GM12865 (cell line): ENCODE measurements at regions not wholly inside any gene's neighbourhood (a gene's known extent, or its start where the extent isn't known, plus 50 kb on each side); places are given as distances from the start of the nearest gene placed in this dataset.

ENCODE experiments used
- DNase-seq: peaks from one replicate; pipeline ENCODE4 v3.0.0; 2010; ENCODE audit warnings: low read depth
- H3K4me3 ChIP-seq: 2 replicates; pipeline ENCODE4 v1.5.1; 2011; ENCODE audit warnings: mild to moderate bottlenecking, low read depth, low read length, control low read depth
- TF ChIP-seq, protein P1 (sequence below): IDR thresholded peaks from 2 replicates; pipeline ENCODE4 v1.5.1; 2011; ENCODE audit warnings: low read length, control low read depth, low read depth, inconsistent platforms; ENCODE audit not compliant: insufficient read depth; ENCODE audit errors: missing control alignments

DNA sequence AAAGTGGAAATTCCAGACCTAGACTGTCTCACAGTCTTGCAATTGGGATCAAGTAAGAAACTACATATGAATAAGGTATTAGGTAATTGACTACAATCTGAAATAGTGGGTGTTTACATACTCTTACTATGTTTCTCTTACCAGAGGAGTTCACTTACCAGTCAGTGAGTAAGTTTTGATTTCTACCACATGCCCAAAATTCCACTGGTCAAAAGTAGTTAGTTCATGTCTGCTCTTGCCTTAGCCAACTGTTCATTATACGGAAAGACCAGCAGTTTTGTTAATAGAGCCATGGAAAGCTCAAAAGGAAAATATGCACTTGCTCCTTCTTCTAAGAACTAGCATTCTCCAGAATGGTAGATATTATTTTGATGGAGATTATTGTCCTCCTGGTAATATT is 490.8 kb downstream of the RFC3 start:
- DNase-seq: no peak
- TF ChIP-seq, protein P1, sequence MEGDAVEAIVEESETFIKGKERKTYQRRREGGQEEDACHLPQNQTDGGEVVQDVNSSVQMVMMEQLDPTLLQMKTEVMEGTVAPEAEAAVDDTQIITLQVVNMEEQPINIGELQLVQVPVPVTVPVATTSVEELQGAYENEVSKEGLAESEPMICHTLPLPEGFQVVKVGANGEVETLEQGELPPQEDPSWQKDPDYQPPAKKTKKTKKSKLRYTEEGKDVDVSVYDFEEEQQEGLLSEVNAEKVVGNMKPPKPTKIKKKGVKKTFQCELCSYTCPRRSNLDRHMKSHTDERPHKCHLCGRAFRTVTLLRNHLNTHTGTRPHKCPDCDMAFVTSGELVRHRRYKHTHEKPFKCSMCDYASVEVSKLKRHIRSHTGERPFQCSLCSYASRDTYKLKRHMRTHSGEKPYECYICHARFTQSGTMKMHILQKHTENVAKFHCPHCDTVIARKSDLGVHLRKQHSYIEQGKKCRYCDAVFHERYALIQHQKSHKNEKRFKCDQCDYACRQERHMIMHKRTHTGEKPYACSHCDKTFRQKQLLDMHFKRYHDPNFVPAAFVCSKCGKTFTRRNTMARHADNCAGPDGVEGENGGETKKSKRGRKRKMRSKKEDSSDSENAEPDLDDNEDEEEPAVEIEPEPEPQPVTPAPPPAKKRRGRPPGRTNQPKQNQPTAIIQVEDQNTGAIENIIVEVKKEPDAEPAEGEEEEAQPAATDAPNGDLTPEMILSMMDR: no peak

DNA sequence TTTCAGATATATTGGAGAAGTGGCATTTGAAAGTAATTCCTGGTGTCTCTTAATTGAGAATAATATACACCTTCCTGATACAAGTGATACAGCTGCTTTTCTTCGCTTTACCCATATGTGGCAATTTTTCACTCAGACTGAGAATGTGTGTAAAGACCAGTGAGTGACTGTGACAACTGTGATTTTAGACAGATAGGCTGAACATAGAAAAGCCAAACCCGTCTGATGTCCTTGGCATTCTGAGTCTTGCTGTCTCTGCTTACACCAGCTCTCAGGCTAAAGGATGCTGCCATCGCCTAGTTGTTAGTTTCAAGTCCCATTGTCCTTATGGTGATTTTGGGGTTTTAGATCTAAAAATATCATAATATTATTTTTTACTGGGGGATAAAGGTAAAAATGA is 492.6 kb downstream of the RFC3 start:
- DNase-seq: no peak
- H3K4me3 ChIP-seq: no peak overlapping the region
- TF ChIP-seq, protein P1: no peak

More for the DNA sequence above, 490.8 kb downstream of the RFC3 start:
- no peak overlapping the region for H3K4me3 ChIP-seq

DNA sequence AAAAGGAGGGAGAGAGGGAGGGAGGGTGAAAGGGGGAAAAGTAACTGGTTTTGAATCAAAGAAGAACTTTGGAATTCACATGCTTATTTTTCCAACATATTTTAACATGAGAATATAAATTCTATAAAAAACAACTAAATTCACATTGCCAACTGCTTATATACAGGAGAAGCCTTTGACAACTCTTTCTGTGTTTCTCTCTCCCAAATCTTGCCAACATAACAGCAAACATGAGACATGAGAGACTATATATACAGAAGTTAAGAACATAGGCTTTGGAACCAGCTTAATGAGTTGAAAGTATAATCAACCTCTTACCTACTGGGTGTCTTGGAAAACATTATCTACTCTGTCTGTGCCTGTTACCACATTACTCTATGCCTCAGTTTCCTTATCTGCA is 493.3 kb downstream of the RFC3 start:
- no peak for DNase-seq
- no peak overlapping the region for H3K4me3 ChIP-seq
- TF ChIP-seq, protein P1: no peak

DNA sequence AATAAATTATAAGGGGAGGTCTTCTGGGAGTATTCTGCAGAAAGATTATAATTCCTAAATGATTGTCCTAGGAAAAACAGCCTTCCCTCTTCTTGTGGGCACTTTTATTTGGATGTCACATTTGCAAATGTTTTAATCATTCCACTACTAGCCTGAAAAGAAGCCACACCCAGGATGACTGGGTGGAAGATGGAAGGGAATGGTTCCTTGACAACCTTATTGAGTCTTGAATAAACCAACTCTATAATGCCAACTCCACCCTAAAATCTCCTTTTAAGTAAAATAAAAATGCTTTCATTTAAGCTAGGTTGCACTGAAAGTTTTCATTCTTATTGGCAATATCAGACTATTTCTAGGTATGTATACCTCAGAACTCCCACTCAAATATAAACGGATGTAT is 494.6 kb downstream of the RFC3 start:
- no peak overlapping the region for H3K4me3 ChIP-seq
- no peak for DNase-seq
- TF ChIP-seq, protein P1: no peak

DNA sequence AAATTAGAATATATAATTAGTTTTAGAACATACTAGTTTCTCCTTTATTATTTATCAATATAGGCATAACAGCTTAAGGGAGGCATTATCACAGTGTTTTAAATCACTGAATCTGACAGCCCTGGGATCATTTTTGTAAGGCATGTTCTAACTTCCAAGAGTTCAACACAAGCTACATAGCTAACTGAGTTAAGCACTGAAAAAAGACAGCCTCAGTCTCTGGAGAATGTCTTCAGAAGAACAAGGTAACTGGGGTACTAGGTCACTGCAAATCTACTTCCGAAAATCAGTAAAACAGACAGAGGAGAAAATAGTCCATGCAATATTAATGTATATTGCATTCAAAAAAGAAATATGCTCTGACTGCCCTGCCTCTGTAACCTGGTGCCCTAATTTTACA is 502.1 kb downstream of the RFC3 start:
- TF ChIP-seq, protein P1: no peak
- DNase-seq: no peak
- H3K4me3 ChIP-seq: no peak overlapping the region

DNA sequence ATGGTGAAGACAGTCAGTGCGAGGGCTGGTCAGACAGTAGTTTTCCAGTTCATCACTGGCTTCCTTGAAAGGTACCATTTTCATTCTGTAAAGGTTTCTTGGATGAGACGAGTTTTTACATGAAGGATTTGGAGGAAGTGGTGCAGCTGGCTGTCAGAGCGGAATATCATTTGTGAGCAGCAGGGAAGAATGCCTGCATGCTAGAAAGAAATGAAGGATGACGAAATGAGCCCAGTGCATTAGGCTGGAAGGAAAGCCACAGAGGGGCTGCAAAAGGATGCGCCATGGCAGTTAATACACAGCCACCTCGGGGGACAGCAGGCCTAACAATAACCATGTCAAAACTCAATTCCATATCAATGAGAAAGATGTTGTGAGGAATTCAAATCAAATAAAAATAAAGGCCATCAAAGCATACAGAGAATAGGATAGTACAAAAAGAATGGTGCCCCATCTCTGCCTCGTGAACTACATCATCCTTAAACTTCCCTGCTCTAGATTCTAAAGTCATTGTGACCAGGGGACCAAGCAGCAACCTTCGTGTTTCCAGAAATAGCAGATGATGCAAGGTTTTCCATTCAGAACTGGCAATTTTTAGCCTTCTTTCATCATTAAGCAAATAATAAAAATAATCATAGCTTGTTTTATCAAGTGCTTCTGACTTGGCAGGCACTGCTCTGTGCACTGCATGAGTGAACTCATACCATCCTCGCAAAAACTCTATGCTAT is 504.2 kb downstream of the RFC3 start:
- no peak overlapping the region for H3K4me3 ChIP-seq
- TF ChIP-seq, protein P1: no peak
- DNase-seq: no peak

DNA sequence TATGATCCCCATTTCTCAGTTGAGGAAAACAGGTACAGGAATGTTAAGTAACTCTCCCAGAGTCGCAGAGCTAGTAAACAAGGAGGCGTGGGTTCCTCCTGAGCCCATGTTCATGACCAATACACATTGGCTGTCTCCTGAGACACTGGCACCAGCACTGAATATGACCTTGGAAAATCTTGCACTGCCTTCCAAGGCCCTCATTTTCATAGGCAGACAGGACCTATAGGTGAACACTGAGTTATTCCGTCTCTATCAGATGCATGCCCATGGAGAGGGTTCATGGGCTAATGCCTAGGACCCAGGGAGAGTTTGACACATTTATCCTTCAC is 504.8 kb downstream of the RFC3 start:
- TF ChIP-seq, protein P1: no peak
- no peak overlapping the region for H3K4me3 ChIP-seq

More for the DNA sequence above, 504.8 kb downstream of the RFC3 start:
- DNase-seq: no peak
